Activated CD4-positive, alpha-beta T cell treated with anti-CD3 and anti-CD28 coated beads, Interleukin-2, Interleukin-6, amounts not matched to agents 100 ng/mL and 50 ng/mL, durations not matched to agents 16 hours and 8 hours (primary cell): ENCODE measurements at regions not wholly inside any gene's neighbourhood (a gene's known extent, or its start where the extent isn't known, plus 50 kb on each side); places are given as distances from the start of the nearest gene placed in this dataset.
"Not testable (repeated sequence)": the region's sequence is repeated elsewhere in the genome, so short reads cannot be mapped to it uniquely, and the experiment has no call there.

Experiments used
- DNase-seq: peaks from one replicate; pipeline ENCODE4 v3.0.0-alpha.2; 2020

GRCh38 chr2:57450170-57450569 is 596.4 kb upstream of the VRK2 start:
- DNase-seq: peak; percentile 15

- no peak for DNase-seq
These were observed 594.0 kb upstream of the VRK2 start for GRCh38 chr2:57452634-57453033.

- DNase-seq: no peak
These were observed 592.7 kb upstream of the VRK2 start for GRCh38 chr2:57453945-57454344.

GRCh38 chr2:57460396-57461276 is 586.0 kb upstream of the VRK2 start:
- no peak for DNase-seq

GRCh38 chr2:57461624-57462023 is 585.0 kb upstream of the VRK2 start:
- no peak for DNase-seq

GRCh38 chr2:57465067-57465466 is 581.5 kb upstream of the VRK2 start:
- DNase-seq: no peak

GRCh38 chr2:57465967-57466366 is 580.6 kb upstream of the VRK2 start:
- no peak for DNase-seq

GRCh38 chr2:57475391-57475790 is 571.2 kb upstream of the VRK2 start:
- DNase-seq: no peak

- no peak for DNase-seq
These were observed 566.6 kb upstream of the VRK2 start for GRCh38 chr2:57479981-57480380.

GRCh38 chr2:57488061-57488460 is 558.5 kb upstream of the VRK2 start:
- no peak for DNase-seq

GRCh38 chr2:57490741-57491140 is 555.9 kb upstream of the VRK2 start:
- DNase-seq: no peak

GRCh38 chr2:57491213-57491612 is 555.4 kb upstream of the VRK2 start:
- DNase-seq: no peak

GRCh38 chr2:57493966-57494365 is 552.6 kb upstream of the VRK2 start:
- DNase-seq: not testable (repeated sequence)

GRCh38 chr2:57497489-57498096 is 549.0 kb upstream of the VRK2 start:
- DNase-seq: peak; percentile 43

- DNase-seq: no peak
These were observed 541.8 kb upstream of the VRK2 start for GRCh38 chr2:57504787-57505186.

- no peak for DNase-seq
These were observed 537.4 kb upstream of the VRK2 start for GRCh38 chr2:57509189-57509588.

- no peak for DNase-seq
These were observed 535.9 kb upstream of the VRK2 start for GRCh38 chr2:57510704-57511103.

- DNase-seq: no peak
These were observed 531.2 kb upstream of the VRK2 start for GRCh38 chr2:57515366-57515765.

GRCh38 chr2:57516698-57517340 is 529.8 kb upstream of the VRK2 start:
- DNase-seq: peak; percentile 10

- no peak for DNase-seq
These were observed 523.3 kb upstream of the VRK2 start for GRCh38 chr2:57523304-57523703.

- DNase-seq: no peak
These were observed 518.9 kb upstream of the VRK2 start for GRCh38 chr2:57527685-57528084.

- no peak for DNase-seq
These were observed 518.1 kb upstream of the VRK2 start for GRCh38 chr2:57528499-57528898.

- DNase-seq: no peak
These were observed 512.2 kb upstream of the VRK2 start for GRCh38 chr2:57534358-57534757.
